A673 (cell line): ENCODE measurements at regions not wholly inside any gene's neighbourhood (a gene's known extent, or its start where the extent isn't known, plus 50 kb on each side); places are given as distances from the start of the nearest gene placed in this dataset.
A peak's percentile ranks its signal among the peaks of the same experiment; 100 is the strongest.

Source experiments
- BruUV-seq: library from RNA; stranded (reverse); fragments of 400-500 nt; replicated peaks from 2 replicates; lab custom pipeline; 2021; lab: Mats Ljungman, UMichigan
- CTCF ChIA-PET: fragments of 300-600 bp; sonication (Branson Sonifier 250); formaldehyde crosslinking; loops from one replicate; lab custom pipeline; 2022; ENCODE audit warnings: antibody characterized with exemption; lab: Charles Lee
- POLR2A ChIA-PET: fragments of 300-600 bp; sonication (Branson Sonifier 250); formaldehyde crosslinking; loops from one replicate; lab custom pipeline; 2022; ENCODE audit warnings: antibody characterized with exemption; ENCODE audit not compliant: low non-redundant PET; lab: Charles Lee
- DNase-seq: peaks from one replicate; pipeline ENCODE4 v3.0.0-alpha.2; 2015; ENCODE audit warnings: low spot score
- H3K27ac ChIP-seq: fragments of 200-600 bp; sonication (generic); 2 replicates; pipeline ENCODE4 v1.5.1; 2016; ENCODE audit warnings: mixed run types, low read depth, mild to moderate bottlenecking, mixed read lengths, antibody characterized with exemption, low read length; ENCODE audit not compliant: poor library complexity, severe bottlenecking
- H3K27me3 ChIP-seq: fragments of 200-600 bp; sonication (generic); replicated peaks from 2 replicates; pipeline ENCODE4 v1.6.1; 2017; ENCODE audit warnings: mixed run types, low read depth, mild to moderate bottlenecking, mixed read lengths, antibody characterized with exemption, low read length; ENCODE audit not compliant: insufficient read depth, poor library complexity
- H3K36me3 ChIP-seq: fragments of 200-600 bp; sonication (generic); 2 replicates; pipeline ENCODE4 v1.6.1; 2016; ENCODE audit warnings: mixed run types, mild to moderate bottlenecking, mixed read lengths, antibody characterized with exemption, low read length; ENCODE audit not compliant: insufficient read depth, poor library complexity, severe bottlenecking
- H3K4me1 ChIP-seq: fragments of 200-600 bp; sonication (generic); 2 replicates; pipeline ENCODE4 v1.6.1; 2017; ENCODE audit warnings: mixed run types, mild to moderate bottlenecking, mixed read lengths, antibody characterized with exemption, low read length; ENCODE audit not compliant: insufficient read depth, poor library complexity, severe bottlenecking
- H3K4me3 ChIP-seq: fragments of 200-600 bp; sonication (generic); 2 replicates; pipeline ENCODE4 v1.5.1; 2016; ENCODE audit warnings: low read depth, mixed run types, mild to moderate bottlenecking, mixed read lengths, low read length; ENCODE audit not compliant: poor library complexity, severe bottlenecking
- H3K9me3 ChIP-seq: fragments of 200-600 bp; sonication (generic); 2 replicates; pipeline ENCODE4 v1.6.1; 2016; ENCODE audit warnings: mixed run types, low read depth, mild to moderate bottlenecking, mixed read lengths, antibody characterized with exemption, low read length; ENCODE audit not compliant: poor library complexity, severe bottlenecking
- EZH2 ChIP-seq: fragments of 200-600 bp; sonication (generic); IDR thresholded peaks from 2 replicates; pipeline ENCODE4 v1.6.1; 2017; ENCODE audit warnings: borderline replicate concordance, low read depth, mild to moderate bottlenecking, mixed read lengths, antibody characterized with exemption, low read length; ENCODE audit not compliant: poor library complexity, severe bottlenecking
- intact Hi-C: fragments of 100-400 bp; cut with micrococcal nuclease; formaldehyde crosslinking; loops from one replicate; pipeline ENCODE4 v1.10.0; 2022; ENCODE audit not compliant: unreplicated experiment
- TF ChIP-seq, protein P1 (sequence below): fragments of 300-800, 200-600 bp; sonication (generic); conservative IDR thresholded peaks from 2 replicates; pipeline ENCODE4 v1.5.1; 2017; ENCODE audit warnings: low read depth, mild to moderate bottlenecking, antibody characterized with exemption, low read length, moderate library complexity, mixed read lengths

DNA sequence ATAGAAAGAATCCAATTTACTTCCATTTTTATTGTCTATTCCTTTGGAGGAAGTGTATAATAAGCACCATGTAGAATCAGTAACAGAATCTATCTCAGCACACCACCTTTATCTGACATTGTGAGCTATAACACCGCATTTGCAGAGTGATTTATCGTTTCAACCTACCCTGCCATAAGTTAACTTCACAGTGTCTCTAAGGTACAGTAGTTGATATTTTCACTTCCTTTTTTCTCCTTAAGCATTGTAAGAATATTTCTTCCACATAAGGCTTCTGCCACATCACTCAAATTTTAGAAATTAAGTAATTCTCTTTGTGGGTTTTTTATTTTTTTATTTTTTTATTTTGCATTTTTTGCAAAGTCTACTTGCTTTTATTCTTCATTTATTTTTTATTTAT is 107.1 kb downstream of the TMX3 start:
- POLR2A ChIA-PET = no interaction called here
- intact Hi-C loops = no loop called here
- no peak overlapping the region for H3K4me3 ChIP-seq
- no peak overlapping the region for H3K27ac ChIP-seq
- H3K27me3 ChIP-seq = no peaks in the 10 kb centered on the region
- CTCF ChIA-PET = no interaction called here
- H3K4me1 ChIP-seq = no peaks in the 10 kb centered on the region
- no peaks in the 10 kb centered on the region for H3K9me3 ChIP-seq
- no peaks in the 10 kb centered on the region for H3K36me3 ChIP-seq
- BruUV-seq = no TSS peak
- TF ChIP-seq EZH2 = no peak
- TF ChIP-seq, protein P1, sequence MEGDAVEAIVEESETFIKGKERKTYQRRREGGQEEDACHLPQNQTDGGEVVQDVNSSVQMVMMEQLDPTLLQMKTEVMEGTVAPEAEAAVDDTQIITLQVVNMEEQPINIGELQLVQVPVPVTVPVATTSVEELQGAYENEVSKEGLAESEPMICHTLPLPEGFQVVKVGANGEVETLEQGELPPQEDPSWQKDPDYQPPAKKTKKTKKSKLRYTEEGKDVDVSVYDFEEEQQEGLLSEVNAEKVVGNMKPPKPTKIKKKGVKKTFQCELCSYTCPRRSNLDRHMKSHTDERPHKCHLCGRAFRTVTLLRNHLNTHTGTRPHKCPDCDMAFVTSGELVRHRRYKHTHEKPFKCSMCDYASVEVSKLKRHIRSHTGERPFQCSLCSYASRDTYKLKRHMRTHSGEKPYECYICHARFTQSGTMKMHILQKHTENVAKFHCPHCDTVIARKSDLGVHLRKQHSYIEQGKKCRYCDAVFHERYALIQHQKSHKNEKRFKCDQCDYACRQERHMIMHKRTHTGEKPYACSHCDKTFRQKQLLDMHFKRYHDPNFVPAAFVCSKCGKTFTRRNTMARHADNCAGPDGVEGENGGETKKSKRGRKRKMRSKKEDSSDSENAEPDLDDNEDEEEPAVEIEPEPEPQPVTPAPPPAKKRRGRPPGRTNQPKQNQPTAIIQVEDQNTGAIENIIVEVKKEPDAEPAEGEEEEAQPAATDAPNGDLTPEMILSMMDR = no peak
- no peak for DNase-seq

DNA sequence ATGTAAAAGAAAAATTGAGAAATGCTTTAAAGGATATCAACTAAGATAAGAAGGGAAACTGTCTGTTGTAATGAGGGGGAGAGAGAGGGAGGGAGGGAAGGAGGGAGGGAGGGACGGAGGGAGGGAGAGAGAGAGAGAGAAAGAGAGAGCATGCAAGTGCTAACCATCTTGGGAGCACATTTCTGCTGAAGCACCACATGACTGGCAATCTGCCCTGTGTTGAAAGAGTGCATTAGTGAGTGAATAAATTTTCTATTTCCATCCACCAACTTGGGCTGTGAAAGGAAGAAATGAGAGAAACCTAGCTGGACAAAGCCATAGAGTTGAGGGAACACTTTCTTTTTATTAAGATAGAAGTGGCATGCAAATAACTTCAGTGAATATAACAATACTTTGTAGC is 110.7 kb downstream of the TMX3 start:
- peak; percentile 11 for DNase-seq
- CTCF ChIA-PET = no interaction called here
- TF ChIP-seq, protein P1 = no peak
- no peak for TF ChIP-seq EZH2

DNA sequence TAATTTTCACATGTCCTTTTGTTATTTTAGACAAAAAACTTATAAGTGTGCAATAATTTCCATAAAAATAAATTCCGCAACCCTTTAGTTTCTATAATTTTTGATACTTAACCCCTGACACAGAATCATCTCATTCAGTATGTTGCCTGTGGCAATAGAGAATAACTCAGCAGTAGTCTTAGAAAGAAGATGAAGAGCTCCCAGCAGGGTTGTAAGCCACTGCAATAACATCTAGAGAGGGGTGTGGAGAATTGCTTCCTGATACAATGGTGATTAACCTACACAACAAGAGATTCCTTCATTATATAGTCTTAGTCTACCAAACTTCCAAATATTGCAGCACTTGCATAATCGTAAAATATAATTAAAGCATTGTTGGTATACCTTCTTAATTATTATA is 118.9 kb downstream of the TMX3 start:
- CTCF ChIA-PET = no interaction called here
- intact Hi-C loops = no loop called here

More for the DNA sequence above, 110.7 kb downstream of the TMX3 start:
- Histone ChIP-seq H3K4me3 (no peak overlapping the region), H3K4me1 (no peaks in the 10 kb centered on the region), H3K36me3 (no peaks in the 10 kb centered on the region), H3K9me3 (no peaks in the 10 kb centered on the region), H3K27ac (no peak overlapping the region), H3K27me3 (no peaks in the 10 kb centered on the region)
- no TSS peak for BruUV-seq
- POLR2A ChIA-PET = no interaction called here
- intact Hi-C loops = no loop called here

More for the DNA sequence above, 118.9 kb downstream of the TMX3 start:
- TF ChIP-seq EZH2 = no peak
- TF ChIP-seq, protein P1 = no peak
- peak; percentile 51 for DNase-seq
- BruUV-seq = no TSS peak
- Histone ChIP-seq H3K4me1 (no peaks in the 10 kb centered on the region), H3K36me3 (no peaks in the 10 kb centered on the region), H3K4me3 (no peak overlapping the region), H3K9me3 (no peaks in the 10 kb centered on the region), H3K27ac (no peak overlapping the region), H3K27me3 (no peaks in the 10 kb centered on the region)
- POLR2A ChIA-PET = no interaction called here
